NB4 (cell line): ENCODE measurements at regions not wholly inside any gene's neighbourhood (a gene's known extent, or its start where the extent isn't known, plus 50 kb on each side); places are given as distances from the start of the nearest gene placed in this dataset.

ENCODE experiments used
- DNase-seq: peaks from one replicate; pipeline ENCODE4 v3.0.0; 2010; ENCODE audit warnings: low read depth
- H3K4me3 ChIP-seq: one replicate; pipeline ENCODE4 v1.5.1; 2011; ENCODE audit warnings: mild to moderate bottlenecking, low read depth, low read length, moderate library complexity
- CTCF ChIP-seq: IDR thresholded peaks from one replicate; pipeline ENCODE4 v1.5.1; 2012; ENCODE audit warnings: low read depth, low read length
- MAX ChIP-seq: IDR thresholded peaks from 2 replicates; pipeline ENCODE4 v1.6.1; 2011; ENCODE audit warnings: low read depth, low read length
- MYC ChIP-seq: IDR thresholded peaks from 2 replicates; pipeline ENCODE4 v1.6.1; 2011; ENCODE audit warnings: low read depth, low read length
- POLR2A ChIP-seq: IDR thresholded peaks from 2 replicates; pipeline ENCODE4 v1.6.1; 2011; ENCODE audit warnings: mild to moderate bottlenecking; ENCODE audit not compliant: insufficient read length; ENCODE audit errors: extremely low read depth

- DNase-seq, result no peak
- H3K4me3 ChIP-seq, result no peak overlapping the region
- TF ChIP-seq MYC (no peak), MAX (no peak), CTCF (no peak), POLR2A (no peak)
Observed at GRCh38 chrX:139200793-139201192, 329.7 kb upstream of the F9 start.

- no peak for DNase-seq
- no peak for TF ChIP-seq POLR2A
- no peak for TF ChIP-seq MAX
- TF ChIP-seq MYC, result no peak
- TF ChIP-seq CTCF, result no peak
- H3K4me3 ChIP-seq, result no peak overlapping the region
Observed at GRCh38 chrX:139200346-139200745, 330.2 kb upstream of the F9 start.

GRCh38 chrX:139199933-139200332 is 330.6 kb upstream of the F9 start:
- no peak for DNase-seq
- H3K4me3 ChIP-seq, result no peak overlapping the region
- no peak for TF ChIP-seq MAX
- no peak for TF ChIP-seq MYC
- TF ChIP-seq CTCF, result no peak
- no peak for TF ChIP-seq POLR2A

GRCh38 chrX:139198936-139199335 is 331.6 kb upstream of the F9 start:
- H3K4me3 ChIP-seq, result no peak overlapping the region
- DNase-seq, result no peak
- TF ChIP-seq MYC, result no peak
- TF ChIP-seq POLR2A, result no peak
- TF ChIP-seq MAX, result no peak
- TF ChIP-seq CTCF, result no peak

- no peak overlapping the region for H3K4me3 ChIP-seq
- no peak for DNase-seq
- TF ChIP-seq CTCF, result no peak
- no peak for TF ChIP-seq MYC
- no peak for TF ChIP-seq MAX
- TF ChIP-seq POLR2A, result no peak
Observed at GRCh38 chrX:139196890-139197289, 333.6 kb upstream of the F9 start.
